ENCODE measurements at regions not wholly inside any gene's neighbourhood (a gene's known extent, or its start where the extent isn't known, plus 50 kb on each side); places are given as distances from the start of the nearest gene placed in this dataset.

- TF ChIP-seq CTCF (optimal IDR thresholded peaks at IDR 0.05 in 1 of 3, IDR thresholded peaks at IDR 0.05 in 1 of 3, conservative IDR thresholded peaks at IDR 0.05 in 1 of 3; ENCODE audit: extremely low read depth in 1 of 3, insufficient read depth in 2 of 3, low read length in 3 of 3) (no peak), EZH2 (IDR thresholded peaks at IDR 0.05; ENCODE audit: low read length) (no peak)
Measured at GRCh38 chr6:119683671-119684070, 334.1 kb upstream of the MAN1A1 start.

All from keratinocyte (primary cell).